SU-DHL-6 (cell line): ENCODE measurements at regions not wholly inside any gene's neighbourhood (a gene's known extent, or its start where the extent isn't known, plus 50 kb on each side); places are given as distances from the start of the nearest gene placed in this dataset.

Source experiments
- H2AFZ ChIP-seq: fragments of 200-600 bp; sonication (generic); 2 replicates; pipeline ENCODE4 v1.6.1; 2014; ENCODE audit warnings: low read depth, mild to moderate bottlenecking, moderate library complexity, mixed read lengths, antibody characterized with exemption, low read length; ENCODE audit not compliant: severe bottlenecking
- H3F3A ChIP-seq: fragments of 200-600 bp; shearing (Covaris generic); 2 replicates; pipeline ENCODE4 v1.6.0; 2016; ENCODE audit warnings: antibody characterized with exemption, mild to moderate bottlenecking; ENCODE audit not compliant: insufficient read depth
- H3K27ac ChIP-seq: fragments of 200-600 bp; sonication (generic); 2 replicates; pipeline ENCODE4 v1.5.1; 2016; ENCODE audit warnings: low read depth, mild to moderate bottlenecking, low read length, moderate library complexity, mixed read lengths
- H3K27me3 ChIP-seq: fragments of 200-600 bp; sonication (generic), shearing (Covaris generic); 2 replicates; pipeline ENCODE4 v1.6.0; 2014; ENCODE audit warnings: mild to moderate bottlenecking, low read length
- H3K36me3 ChIP-seq: fragments of 200-600 bp; sonication (generic); 2 replicates; pipeline ENCODE4 v1.6.1; 2014; ENCODE audit warnings: mild to moderate bottlenecking, low read length, mixed read lengths
- H3K4me2 ChIP-seq: fragments of 300-600, 200-600 bp; shearing (Covaris generic), sonication (generic); 2 replicates; pipeline ENCODE4 v1.6.0; 2014; ENCODE audit warnings: low read length, low read depth, mild to moderate bottlenecking; ENCODE audit not compliant: poor library complexity, severe bottlenecking
- H3K4me3 ChIP-seq: fragments of 200-600 bp; sonication (generic); 2 replicates; pipeline ENCODE4 v1.5.1; 2014; ENCODE audit warnings: antibody characterized with exemption, low read length, mild to moderate bottlenecking, mixed read lengths; ENCODE audit not compliant: insufficient read depth, poor library complexity, severe bottlenecking
- H3K79me2 ChIP-seq: fragments of 200-600 bp; sonication (generic); 2 replicates; pipeline ENCODE4 v1.6.1; 2014; ENCODE audit warnings: mild to moderate bottlenecking, low read length, moderate library complexity; ENCODE audit not compliant: insufficient read depth
- H3K9ac ChIP-seq: fragments of 200-600 bp; sonication (generic); 2 replicates; pipeline ENCODE4 v1.7.0; 2014; ENCODE audit warnings: mild to moderate bottlenecking, low read length
- H3K9me2 ChIP-seq: fragments of 200-600 bp; sonication (generic); replicated peaks from 2 replicates; pipeline ENCODE4 v1.6.1; 2014; ENCODE audit warnings: low read length; ENCODE audit not compliant: insufficient read depth
- H3K9me3 ChIP-seq: fragments of 200-600 bp; sonication (generic); 2 replicates; pipeline ENCODE4 v1.6.1; 2014; ENCODE audit warnings: low read length, mixed read lengths; ENCODE audit not compliant: insufficient read depth
- H4K20me1 ChIP-seq: fragments of 200-600 bp; sonication (generic); 2 replicates; pipeline ENCODE4 v1.6.1; 2014; ENCODE audit warnings: low read depth, mild to moderate bottlenecking, antibody characterized with exemption, low read length, moderate library complexity, mixed read lengths
- CTCF ChIP-seq: fragments of 200-600 bp; sonication (generic); IDR thresholded peaks from one replicate; pipeline ENCODE4 v1.5.1; 2017; ENCODE audit warnings: antibody characterized with exemption, mild to moderate bottlenecking, low read length, moderate library complexity; ENCODE audit not compliant: insufficient read depth, poor library complexity, severe bottlenecking
- EZH2phosphoT487 ChIP-seq: fragments of 200-600 bp; sonication (generic), shearing (Covaris generic); conservative IDR thresholded peaks from 2 replicates; pipeline ENCODE4 v1.6.1; 2018; ENCODE audit warnings: mild to moderate bottlenecking, antibody characterized with exemption, low read length, moderate library complexity, mixed read lengths

- H3K4me2 ChIP-seq, result no peak overlapping the region
- H3K9me2 ChIP-seq, result no peaks in the 10 kb centered on the region
- no peak overlapping the region for H3K27ac ChIP-seq
- no peak for TF ChIP-seq EZH2phosphoT487
- TF ChIP-seq CTCF, result no peak
- no peaks in the 10 kb centered on the region for H3K79me2 ChIP-seq
- H3K27me3 ChIP-seq, result no peaks in the 10 kb centered on the region
- H4K20me1 ChIP-seq, result no peaks in the 10 kb centered on the region
- no peak overlapping the region for H2AFZ ChIP-seq
- H3K9ac ChIP-seq, result no peak overlapping the region
- no peaks in the 10 kb centered on the region for H3F3A ChIP-seq
- no peaks in the 10 kb centered on the region for H3K36me3 ChIP-seq
- no peaks in the 10 kb centered on the region for H3K9me3 ChIP-seq
- no peak overlapping the region for H3K4me3 ChIP-seq
These were observed 517.0 kb downstream of the CCDC171 start for GRCh38 chr9:16069671-16070454.

GRCh38 chr9:16070455-16071145 is 517.8 kb downstream of the CCDC171 start:
- Histone ChIP-seq H3K9ac (no peak overlapping the region), H3K27me3 (no peaks in the 10 kb centered on the region), H4K20me1 (no peaks in the 10 kb centered on the region), H3K79me2 (no peaks in the 10 kb centered on the region), H3K4me3 (no peak overlapping the region), H3K36me3 (no peaks in the 10 kb centered on the region), H2AFZ (no peak overlapping the region), H3K27ac (no peak overlapping the region), H3K4me2 (no peak overlapping the region), H3K9me3 (no peaks in the 10 kb centered on the region), H3K9me2 (no peaks in the 10 kb centered on the region), H3F3A (no peaks in the 10 kb centered on the region)
- TF ChIP-seq EZH2phosphoT487 (no peak), CTCF (no peak)

GRCh38 chr9:16071400-16071799 is 518.6 kb downstream of the CCDC171 start:
- no peaks in the 10 kb centered on the region for H3K36me3 ChIP-seq
- no peak overlapping the region for H3K4me2 ChIP-seq
- H3K9ac ChIP-seq, result no peak overlapping the region
- no peaks in the 10 kb centered on the region for H3K9me3 ChIP-seq
- H3K27ac ChIP-seq, result no peak overlapping the region
- H4K20me1 ChIP-seq, result no peaks in the 10 kb centered on the region
- no peaks in the 10 kb centered on the region for H3F3A ChIP-seq
- H3K9me2 ChIP-seq, result no peaks in the 10 kb centered on the region
- no peaks in the 10 kb centered on the region for H3K27me3 ChIP-seq
- TF ChIP-seq CTCF (no peak), EZH2phosphoT487 (no peak)
- H3K4me3 ChIP-seq, result no peak overlapping the region
- no peaks in the 10 kb centered on the region for H3K79me2 ChIP-seq
- H2AFZ ChIP-seq, result no peak overlapping the region
